Activated CD4-positive, alpha-beta memory T cell treated with anti-CD3 and anti-CD28 coated beads for 36 hours (primary cell): ENCODE measurements at regions not wholly inside any gene's neighbourhood (a gene's known extent, or its start where the extent isn't known, plus 50 kb on each side); places are given as distances from the start of the nearest gene placed in this dataset.

Source experiments
- CTCF ChIA-PET: fragments of 350-600 bp; sonication (Branson Sonifier 250); formaldehyde crosslinking; loops from one replicate; lab custom pipeline; 2021; ENCODE audit warnings: antibody characterized with exemption, inconsistent platforms; lab: Charles Lee
- POLR2A ChIA-PET: fragments of 350-600 bp; sonication (Branson Sonifier 250); formaldehyde crosslinking; loops from one replicate; lab custom pipeline; 2021; ENCODE audit warnings: antibody characterized with exemption; lab: Charles Lee
- DNase-seq: peaks from one replicate; pipeline ENCODE4 v3.0.0-alpha.2; 2020
- H3K27ac Mint-ChIP-seq: one replicate; pipeline ENCODE4 v1.8.0; 2021; ENCODE audit warnings: mixed read lengths
- H3K27me3 Mint-ChIP-seq: one replicate; pipeline ENCODE4 v1.8.0; 2021; ENCODE audit warnings: mixed read lengths
- H3K36me3 Mint-ChIP-seq: one replicate; pipeline ENCODE4 v1.8.0; 2021; ENCODE audit warnings: mixed read lengths
- H3K4me1 Mint-ChIP-seq: one replicate; pipeline ENCODE4 v1.8.0; 2021; ENCODE audit warnings: low read depth, mixed read lengths
- H3K4me3 Mint-ChIP-seq: one replicate; pipeline ENCODE4 v1.8.0; 2021; ENCODE audit warnings: mild to moderate bottlenecking, mixed read lengths
- H3K9me3 Mint-ChIP-seq: one replicate; pipeline ENCODE4 v1.8.0; 2021; ENCODE audit warnings: mixed read lengths
- intact Hi-C: fragments of 100-400 bp; cut with micrococcal nuclease; formaldehyde crosslinking; loops from one replicate; pipeline ENCODE4 v1.15.1; 2023

DNA sequence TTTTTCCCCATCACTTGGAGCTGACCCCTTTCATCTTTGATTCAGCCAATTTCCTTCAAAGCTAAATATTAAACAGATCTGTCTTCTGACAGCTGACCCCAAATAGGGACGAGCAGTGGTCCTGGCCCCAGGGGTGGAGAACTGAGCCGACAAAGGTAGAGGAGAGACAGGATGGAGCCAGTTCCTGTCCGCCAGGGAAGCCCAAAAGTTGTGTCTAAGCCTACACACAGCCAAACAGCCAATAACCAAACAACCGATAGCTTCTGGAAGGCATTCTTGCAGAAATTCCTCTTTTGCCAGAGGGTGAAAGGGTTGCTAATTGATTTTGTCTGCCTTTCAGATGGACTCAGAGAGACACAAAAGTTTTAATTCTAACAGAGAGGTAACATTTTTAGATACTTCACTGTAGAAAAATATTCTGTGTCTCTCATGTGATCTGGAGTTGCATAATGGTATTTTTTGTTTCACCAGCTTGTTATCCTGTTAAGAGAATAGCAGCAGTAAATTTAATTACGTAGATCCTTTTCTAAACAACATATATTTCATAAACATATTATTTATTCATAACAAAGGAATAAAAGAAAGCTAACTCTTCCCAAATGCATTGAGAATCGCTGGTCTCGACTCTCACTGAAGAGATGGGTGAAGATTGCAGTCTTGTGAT lies 161.7 kb upstream of the LYZL1 start:
- Mint-ChIP-seq H3K27ac (no peak overlapping the region), H3K27me3 (peaks cover 7% of the 10 kb centered on the region), H3K9me3 (no peaks in the 10 kb centered on the region), H3K4me3 (no peak overlapping the region), H3K36me3 (no peaks in the 10 kb centered on the region), H3K4me1 (no peaks in the 10 kb centered on the region)
- CTCF ChIA-PET = interaction anchor here (1.0 kb wide), 1 partner anchor 47 kb away, joined by 4 read pairs; no protein-coding TSS in a partner anchor
- DNase-seq = no peak
- POLR2A ChIA-PET = no interaction called here
- intact Hi-C loops = no loop called here

DNA sequence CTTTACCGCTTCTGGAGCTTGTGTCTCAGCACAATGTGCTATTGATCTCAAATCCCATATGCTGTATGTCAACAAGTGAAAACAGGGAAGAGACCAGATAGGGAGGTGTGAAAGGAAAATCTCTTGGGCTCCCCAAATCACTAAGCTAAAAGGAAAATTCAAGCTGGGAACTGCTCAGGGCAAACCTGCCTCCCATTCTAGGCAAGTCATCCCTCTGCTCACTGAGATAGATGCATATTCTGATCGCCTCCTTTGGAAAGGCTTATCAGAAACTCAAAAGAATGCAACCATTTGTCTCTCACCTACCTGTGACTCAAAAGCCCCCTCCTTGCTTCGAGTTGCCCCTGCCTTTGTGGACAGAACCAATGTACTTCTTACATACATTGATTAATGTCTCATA lies 161.1 kb upstream of the LYZL1 start:
- DNase-seq = no peak
- Mint-ChIP-seq H3K9me3 (no peaks in the 10 kb centered on the region), H3K27me3 (peaks cover 7% of the 10 kb centered on the region), H3K4me3 (no peak overlapping the region), H3K36me3 (no peaks in the 10 kb centered on the region), H3K4me1 (no peaks in the 10 kb centered on the region), H3K27ac (no peak overlapping the region)
- POLR2A ChIA-PET = no interaction called here
- intact Hi-C loops = no loop called here
- CTCF ChIA-PET = no interaction called here

DNA sequence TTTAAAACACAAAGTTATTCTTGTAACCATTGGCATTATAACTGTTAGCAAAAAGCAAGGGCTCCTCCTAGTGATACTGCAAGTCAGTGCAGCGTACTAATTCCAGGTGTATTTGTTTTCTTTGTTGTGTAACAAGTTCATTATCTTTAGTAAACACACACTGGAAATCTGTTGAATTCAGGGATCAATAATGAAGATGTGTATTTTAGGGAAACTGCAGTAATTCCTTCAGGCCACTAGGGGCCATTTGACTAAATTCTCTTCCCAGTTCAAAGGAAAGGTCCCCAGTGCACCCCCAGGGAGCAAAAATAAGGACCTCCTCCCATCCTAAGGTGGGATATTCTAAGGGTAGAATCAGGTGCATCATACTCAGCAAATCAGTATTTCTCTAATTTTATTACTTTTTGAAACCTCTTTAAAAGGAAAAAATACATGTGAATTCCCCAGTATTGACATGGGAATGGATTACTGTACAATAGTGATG lies 158.6 kb upstream of the LYZL1 start:
- Mint-ChIP-seq H3K9me3 (no peaks in the 10 kb centered on the region), H3K36me3 (no peaks in the 10 kb centered on the region), H3K27ac (no peak overlapping the region), H3K4me1 (no peaks in the 10 kb centered on the region), H3K27me3 (peaks cover 7% of the 10 kb centered on the region), H3K4me3 (no peak overlapping the region)
- no peak for DNase-seq
- ChIA-PET POLR2A (no interaction called here), CTCF (interaction anchor here (1.6 kb wide), 1 partner anchor 9 kb away, joined by 4 read pairs; no protein-coding TSS in a partner anchor)
- intact Hi-C loops = no loop called here

DNA sequence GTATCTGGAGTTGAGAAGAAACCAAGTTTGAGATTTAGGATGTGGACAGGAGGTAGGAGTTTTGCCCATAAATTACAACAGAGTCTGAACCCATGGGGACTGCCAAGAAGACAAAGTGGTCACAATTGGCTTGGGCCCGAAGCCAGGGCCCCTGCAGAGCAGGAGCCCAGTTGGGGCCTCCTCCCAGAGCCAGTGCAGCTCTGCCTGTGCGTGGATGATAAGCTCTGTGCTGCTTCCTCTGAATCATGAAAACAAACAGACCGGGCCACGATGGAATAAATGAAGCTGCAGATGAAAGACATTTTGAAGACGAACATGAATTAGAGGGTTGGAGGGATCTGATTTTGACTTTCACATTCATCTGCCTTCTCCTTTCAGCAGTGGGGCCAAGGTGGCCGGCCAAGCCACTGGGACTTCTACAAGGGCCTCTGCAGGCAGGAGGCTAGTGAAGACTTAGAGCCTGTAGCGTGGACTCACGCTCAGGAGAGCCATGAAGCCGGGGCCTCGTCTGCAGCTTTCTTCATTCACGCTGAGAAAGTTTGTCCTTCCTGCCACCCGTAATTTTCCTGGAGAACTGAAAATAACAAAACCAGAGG lies 156.8 kb upstream of the LYZL1 start:
- no peak for DNase-seq
- Mint-ChIP-seq H3K4me1 (no peaks in the 10 kb centered on the region), H3K36me3 (no peaks in the 10 kb centered on the region), H3K9me3 (no peaks in the 10 kb centered on the region), H3K27ac (no peak overlapping the region), H3K4me3 (no peak overlapping the region), H3K27me3 (peaks cover 3% of the 10 kb centered on the region)
- POLR2A ChIA-PET = no interaction called here
- intact Hi-C loops = no loop called here
- CTCF ChIA-PET = no interaction called here

DNA sequence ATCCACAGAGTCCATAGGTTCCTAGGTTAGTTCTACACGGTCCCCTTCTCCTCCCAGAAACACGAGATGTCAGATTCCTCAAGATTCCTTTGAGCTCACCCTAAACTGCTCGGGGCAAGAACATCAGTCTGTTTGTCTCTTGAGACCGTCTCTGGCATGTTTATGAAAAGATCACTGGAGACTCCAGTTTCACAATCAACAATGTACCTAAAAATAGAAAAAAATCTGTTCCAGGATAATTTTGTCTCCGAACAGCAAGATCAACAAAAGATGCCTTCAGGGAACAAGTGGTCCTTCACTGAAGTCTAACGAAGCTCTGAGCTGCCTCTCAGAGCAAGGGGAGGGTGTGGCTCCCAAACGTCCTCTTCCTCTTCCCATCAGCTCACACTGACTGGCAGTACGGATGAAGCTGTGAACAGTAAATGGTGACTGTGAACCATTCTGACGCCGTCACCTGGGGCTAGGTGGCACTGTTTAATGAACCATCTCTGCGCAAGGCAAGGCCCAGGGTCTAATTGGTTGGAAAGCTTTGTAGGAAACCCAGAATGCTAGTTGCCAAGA lies 156.2 kb upstream of the LYZL1 start:
- ChIA-PET POLR2A (no interaction called here), CTCF (no interaction called here)
- no peaks in the 10 kb centered on the region for H3K36me3 Mint-ChIP-seq
- no peak for DNase-seq
- no peak overlapping the region for H3K4me3 Mint-ChIP-seq
- H3K9me3 Mint-ChIP-seq = no peaks in the 10 kb centered on the region
- H3K27me3 Mint-ChIP-seq = peaks cover 3% of the 10 kb centered on the region
- no peak overlapping the region for H3K27ac Mint-ChIP-seq
- intact Hi-C loops = no loop called here
- H3K4me1 Mint-ChIP-seq = no peaks in the 10 kb centered on the region

DNA sequence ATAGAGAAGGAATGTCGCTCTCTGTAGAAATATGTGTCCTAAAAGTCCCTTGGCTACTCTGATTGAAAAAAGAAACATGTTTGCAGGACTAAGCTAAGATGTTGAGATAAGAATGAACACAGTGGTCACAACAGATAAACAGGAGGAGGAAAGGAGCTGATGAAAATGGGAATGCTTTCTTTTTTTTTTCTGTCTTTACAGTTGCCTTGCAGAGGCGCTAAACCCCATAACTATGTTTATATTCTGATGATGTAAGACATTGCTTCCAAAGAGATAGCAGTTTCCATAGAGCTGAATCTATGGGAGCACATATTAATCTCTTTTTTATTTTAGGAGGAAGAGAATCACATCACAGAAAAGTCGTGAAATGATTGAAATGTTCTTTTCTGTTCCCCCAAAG lies 153.5 kb upstream of the LYZL1 start:
- no peak for DNase-seq
- H3K9me3 Mint-ChIP-seq = no peaks in the 10 kb centered on the region
- no peak overlapping the region for H3K27ac Mint-ChIP-seq
- intact Hi-C loops = no loop called here
- H3K27me3 Mint-ChIP-seq = no peaks in the 10 kb centered on the region
- POLR2A ChIA-PET = no interaction called here
- no peaks in the 10 kb centered on the region for H3K4me1 Mint-ChIP-seq
- CTCF ChIA-PET = no interaction called here
- H3K4me3 Mint-ChIP-seq = no peak overlapping the region
- no peaks in the 10 kb centered on the region for H3K36me3 Mint-ChIP-seq

DNA sequence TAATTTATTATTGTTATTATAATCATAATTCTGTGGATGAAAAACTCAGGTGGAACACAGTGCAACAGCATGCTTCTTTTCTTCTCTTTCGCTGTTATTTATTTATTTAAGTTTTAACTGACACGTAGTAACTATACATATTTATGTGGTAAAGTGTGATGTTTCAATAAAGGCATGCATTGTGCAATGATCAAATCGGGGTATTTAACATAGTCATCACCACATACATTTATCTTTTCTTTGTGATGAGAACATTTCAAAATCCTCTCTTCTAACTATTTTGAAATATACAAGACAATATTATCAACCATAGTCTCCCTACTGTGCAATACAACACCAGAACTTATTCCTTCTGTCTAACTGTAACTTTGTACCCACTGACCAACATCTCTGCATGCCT lies 152.5 kb upstream of the LYZL1 start:
- no peaks in the 10 kb centered on the region for H3K9me3 Mint-ChIP-seq
- POLR2A ChIA-PET = no interaction called here
- intact Hi-C loops = no loop called here
- no peak overlapping the region for H3K4me3 Mint-ChIP-seq
- H3K27me3 Mint-ChIP-seq = no peaks in the 10 kb centered on the region
- H3K27ac Mint-ChIP-seq = no peak overlapping the region
- no peaks in the 10 kb centered on the region for H3K36me3 Mint-ChIP-seq
- no peak for DNase-seq
- no peaks in the 10 kb centered on the region for H3K4me1 Mint-ChIP-seq
- CTCF ChIA-PET = no interaction called here

DNA sequence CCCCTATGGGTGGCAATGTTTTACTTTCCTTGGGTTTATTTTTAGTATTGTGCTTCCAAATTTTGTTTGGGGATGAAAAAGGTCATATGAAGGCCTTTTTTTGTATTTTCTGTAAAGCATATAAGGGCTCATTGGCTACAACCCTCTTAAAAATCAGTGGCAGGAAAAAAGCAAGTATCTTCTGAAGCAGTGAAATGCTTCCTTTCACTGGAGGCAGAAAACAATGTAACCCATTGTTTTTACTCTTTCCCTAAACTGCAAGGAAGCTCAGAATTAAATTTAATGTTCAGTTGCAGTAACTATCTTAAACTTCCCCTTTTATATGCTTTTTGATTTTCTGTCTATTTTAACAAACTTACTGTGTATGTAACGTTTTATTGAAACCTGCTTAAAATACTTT lies 148.7 kb upstream of the LYZL1 start:
- Mint-ChIP-seq H3K4me3 (no peak overlapping the region), H3K27ac (no peak overlapping the region), H3K9me3 (no peaks in the 10 kb centered on the region), H3K4me1 (no peaks in the 10 kb centered on the region), H3K27me3 (peaks cover 6% of the 10 kb centered on the region), H3K36me3 (no peaks in the 10 kb centered on the region)
- no peak for DNase-seq
- intact Hi-C loops = no loop called here
- POLR2A ChIA-PET = no interaction called here
- CTCF ChIA-PET = interaction anchor here (1.4 kb wide), 1 partner anchor 11 kb away, joined by 4 read pairs; no protein-coding TSS in a partner anchor

DNA sequence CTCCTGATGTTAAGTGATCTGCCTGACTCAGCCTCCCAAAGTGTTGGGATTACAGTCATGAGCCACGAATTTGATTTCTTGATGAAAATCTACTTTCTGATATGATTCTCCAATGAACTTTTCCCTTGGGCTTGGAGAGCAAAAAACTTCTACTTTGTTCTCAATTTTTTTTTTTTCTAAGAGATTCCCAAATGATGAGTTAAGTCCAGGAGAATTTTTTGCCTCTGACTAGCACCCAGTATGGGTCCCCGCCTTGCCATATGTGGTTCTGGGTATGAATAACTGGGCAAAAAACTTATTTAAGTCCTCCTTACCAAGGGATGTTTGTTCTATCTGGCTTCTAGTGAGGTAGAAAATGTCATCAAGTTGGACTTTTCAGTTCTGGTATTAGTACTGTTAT lies 147.9 kb upstream of the LYZL1 start:
- DNase-seq = no peak
- POLR2A ChIA-PET = no interaction called here
- H3K9me3 Mint-ChIP-seq = no peaks in the 10 kb centered on the region

DNA sequence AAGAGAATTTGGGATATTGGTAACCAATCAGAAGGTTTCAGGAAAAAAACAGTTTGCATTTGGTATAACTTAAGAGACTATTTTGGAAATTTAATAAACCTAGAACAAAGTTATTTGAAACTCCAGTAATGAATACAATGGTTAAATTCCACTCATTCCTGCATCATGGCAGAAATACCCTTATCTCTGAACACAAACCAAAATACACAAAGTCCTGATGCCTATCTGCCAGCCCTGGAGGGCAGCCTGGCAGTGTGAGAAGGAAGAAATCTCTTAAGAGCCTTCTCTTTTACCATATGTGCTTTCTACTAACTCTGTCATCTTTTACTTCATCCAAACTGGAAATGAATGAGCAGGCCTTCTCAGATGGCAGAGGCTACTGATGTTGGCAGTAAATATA lies 147.1 kb upstream of the LYZL1 start:
- Mint-ChIP-seq H3K9me3 (no peaks in the 10 kb centered on the region), H3K4me3 (no peak overlapping the region), H3K36me3 (no peaks in the 10 kb centered on the region), H3K4me1 (no peaks in the 10 kb centered on the region), H3K27ac (no peak overlapping the region), H3K27me3 (peaks cover 9% of the 10 kb centered on the region)
- CTCF ChIA-PET = no interaction called here
- intact Hi-C loops = no loop called here
- DNase-seq = no peak
- POLR2A ChIA-PET = no interaction called here

More for the DNA sequence above, 147.9 kb upstream of the LYZL1 start:
- no peak overlapping the region for H3K4me3 Mint-ChIP-seq
- H3K27me3 Mint-ChIP-seq = peaks cover 9% of the 10 kb centered on the region
- H3K4me1 Mint-ChIP-seq = no peaks in the 10 kb centered on the region
- CTCF ChIA-PET = no interaction called here
- H3K36me3 Mint-ChIP-seq = no peaks in the 10 kb centered on the region
- no peak overlapping the region for H3K27ac Mint-ChIP-seq
- intact Hi-C loops = no loop called here

DNA sequence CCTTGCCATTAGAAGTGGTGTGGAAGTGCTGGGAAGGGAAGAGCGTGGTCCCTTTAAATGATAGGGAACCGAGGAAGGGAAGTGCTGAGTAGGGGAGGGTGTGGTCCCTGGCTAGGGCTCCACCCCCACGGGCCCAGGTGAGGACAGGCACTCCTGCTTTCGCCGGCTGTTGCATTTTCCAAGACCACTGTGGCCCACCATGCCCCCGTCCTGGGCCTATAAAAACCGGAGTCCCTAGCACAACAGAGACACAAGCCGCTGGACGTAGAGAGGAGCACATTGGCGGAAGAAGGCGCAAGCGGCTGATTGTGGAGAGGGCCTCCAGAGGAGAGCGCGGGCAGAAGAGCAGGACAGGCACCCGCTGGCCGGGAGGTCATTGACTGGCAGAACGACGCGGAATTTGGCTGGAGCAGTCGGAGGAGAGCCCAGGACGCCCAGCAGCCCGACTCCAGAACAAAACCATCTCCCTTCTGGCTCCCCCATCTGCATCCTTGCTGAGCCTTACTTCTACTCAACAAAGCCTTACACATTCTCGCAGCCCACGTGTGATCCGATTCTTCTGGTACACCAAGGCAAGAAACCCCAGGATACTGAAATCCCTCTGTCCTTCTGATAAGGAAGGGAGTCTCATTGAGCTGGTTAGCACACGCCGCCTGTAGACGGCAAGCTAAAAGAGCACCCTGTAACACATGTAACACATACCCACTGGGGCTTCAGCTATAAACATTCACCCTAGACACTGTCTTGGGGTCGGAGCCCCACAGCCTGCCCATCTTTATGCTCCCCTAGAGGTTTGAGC lies 146.2 kb upstream of the LYZL1 start:
- H3K27me3 Mint-ChIP-seq = peaks cover 9% of the 10 kb centered on the region
- no peaks in the 10 kb centered on the region for H3K9me3 Mint-ChIP-seq
- CTCF ChIA-PET = no interaction called here
- no peaks in the 10 kb centered on the region for H3K4me1 Mint-ChIP-seq
- no peaks in the 10 kb centered on the region for H3K36me3 Mint-ChIP-seq
- H3K27ac Mint-ChIP-seq = no peak overlapping the region
- H3K4me3 Mint-ChIP-seq = no peak overlapping the region
- DNase-seq = no peak
- POLR2A ChIA-PET = no interaction called here
- intact Hi-C loops = no loop called here

DNA sequence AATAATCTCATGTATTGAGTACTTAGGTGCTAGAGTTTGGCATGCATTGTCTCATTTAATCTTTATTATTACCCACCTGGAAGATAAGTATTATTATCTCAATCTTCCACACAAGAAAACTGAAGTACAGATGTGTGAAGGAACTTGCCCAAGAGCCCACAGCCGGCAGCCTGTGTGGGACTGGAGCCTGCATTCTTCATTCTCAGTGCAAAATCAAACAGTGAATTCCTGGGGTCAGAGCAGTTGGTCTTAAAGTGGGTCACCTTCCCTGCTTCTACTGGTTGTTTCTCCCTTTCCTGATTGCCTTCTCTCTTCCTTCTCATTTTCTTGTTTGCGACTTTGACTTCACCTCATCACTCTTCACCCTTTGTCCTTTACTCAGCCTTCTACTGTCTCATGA lies 144.7 kb upstream of the LYZL1 start:
- H3K4me3 Mint-ChIP-seq = no peak overlapping the region
- peaks cover 11% of the 10 kb centered on the region for H3K27me3 Mint-ChIP-seq
- POLR2A ChIA-PET = no interaction called here
- no peaks in the 10 kb centered on the region for H3K36me3 Mint-ChIP-seq
- intact Hi-C loops = no loop called here
- DNase-seq = no peak
- no peaks in the 10 kb centered on the region for H3K9me3 Mint-ChIP-seq
- CTCF ChIA-PET = no interaction called here
- H3K4me1 Mint-ChIP-seq = no peaks in the 10 kb centered on the region
- H3K27ac Mint-ChIP-seq = no peak overlapping the region
